KMS-11 (cell line): ENCODE measurements at regions not wholly inside any gene's neighbourhood (a gene's known extent, or its start where the extent isn't known, plus 50 kb on each side); places are given as distances from the start of the nearest gene placed in this dataset.
"Not testable (repeated sequence)": the region's sequence is repeated elsewhere in the genome, so short reads cannot be mapped to it uniquely, and the experiment has no call there.

Experiments used
- H2AFZ ChIP-seq: fragments of 200-600 bp; sonication (generic); 2 replicates; pipeline ENCODE4 v1.6.1; 2016; ENCODE audit warnings: antibody characterized with exemption, mixed run types, low read depth
- H3K27ac ChIP-seq: fragments of 200-600 bp; sonication (generic); 2 replicates; pipeline ENCODE4 v1.6.1; 2016; ENCODE audit warnings: mild to moderate bottlenecking, mixed run types
- H3K27me3 ChIP-seq: fragments of 200-600 bp; sonication (generic); 2 replicates; pipeline ENCODE4 v1.6.1; 2017; ENCODE audit warnings: mild to moderate bottlenecking, low read depth, mixed run types, moderate library complexity; ENCODE audit not compliant: insufficient read depth
- H3K36me3 ChIP-seq: fragments of 200-600 bp; sonication (generic); 2 replicates; pipeline ENCODE4 v1.6.1; 2017; ENCODE audit warnings: mild to moderate bottlenecking, mixed run types; ENCODE audit not compliant: insufficient read depth
- H3K4me1 ChIP-seq: fragments of 200-600 bp; sonication (generic); 2 replicates; pipeline ENCODE4 v1.6.1; 2016; ENCODE audit warnings: mild to moderate bottlenecking, low read depth, mixed run types; ENCODE audit not compliant: poor library complexity, severe bottlenecking
- H3K4me2 ChIP-seq: fragments of 200-600 bp; sonication (generic); 2 replicates; pipeline ENCODE4 v1.7.0; 2016; ENCODE audit warnings: mild to moderate bottlenecking, mixed run types
- H3K4me3 ChIP-seq: fragments of 200-600 bp; sonication (generic); IDR thresholded peaks from 2 replicates; pipeline ENCODE4 v1.6.1; 2017; ENCODE audit warnings: low read depth, low read length, mixed read lengths; ENCODE audit not compliant: insufficient read depth
- H3K79me2 ChIP-seq: fragments of 200-600 bp; sonication (generic); 2 replicates; pipeline ENCODE4 v1.6.1; 2016; ENCODE audit warnings: low read depth, mixed run types; ENCODE audit not compliant: insufficient read depth
- H3K9ac ChIP-seq: fragments of 200-600 bp; sonication (generic); 2 replicates; pipeline ENCODE4 v1.6.1; 2016; ENCODE audit warnings: mild to moderate bottlenecking, mixed run types
- H4K20me1 ChIP-seq: fragments of 200-600 bp; sonication (generic); 2 replicates; pipeline ENCODE4 v1.6.1; 2016; ENCODE audit warnings: mild to moderate bottlenecking, mixed run types; ENCODE audit not compliant: insufficient read depth
- CTCF ChIP-seq: fragments of 200-600 bp; sonication (generic); conservative IDR thresholded peaks from 2 replicates; pipeline ENCODE4 v1.6.1; 2017; ENCODE audit warnings: low read depth, mild to moderate bottlenecking, antibody characterized with exemption, low read length, moderate library complexity, mixed read lengths

GRCh38 chr12:59056966-59057365 lies 136.7 kb upstream of the LRIG3 start:
- Histone ChIP-seq H3K4me2 (no peak overlapping the region), H2AFZ (no peak overlapping the region), H3K27ac (no peak overlapping the region), H3K79me2 (no peaks in the 10 kb centered on the region), H3K36me3 (no peaks in the 10 kb centered on the region), H3K4me1 (no peaks in the 10 kb centered on the region), H3K27me3 (no peaks in the 10 kb centered on the region), H4K20me1 (no peaks in the 10 kb centered on the region), H3K4me3 (no peak overlapping the region), H3K9ac (no peak overlapping the region)
- TF ChIP-seq CTCF = no peak

- Histone ChIP-seq H3K27ac (no peak overlapping the region), H4K20me1 (no peaks in the 10 kb centered on the region), H3K4me2 (no peak overlapping the region), H3K4me1 (no peaks in the 10 kb centered on the region), H3K79me2 (no peaks in the 10 kb centered on the region), H3K4me3 (no peak overlapping the region), H3K36me3 (no peaks in the 10 kb centered on the region), H3K9ac (no peak overlapping the region), H2AFZ (no peak overlapping the region), H3K27me3 (no peaks in the 10 kb centered on the region)
- TF ChIP-seq CTCF = no peak
Measured at GRCh38 chr12:59055204-59055860, 135.0 kb upstream of the LRIG3 start.

- H3K4me2 ChIP-seq, H4K20me1 ChIP-seq, H3K79me2 ChIP-seq, H2AFZ ChIP-seq, H3K36me3 ChIP-seq, H3K4me1 ChIP-seq, H3K4me3 ChIP-seq, H3K9ac ChIP-seq, H3K27ac ChIP-seq, H3K27me3 ChIP-seq: not testable (repeated sequence)
Measured at GRCh38 chr12:59053266-59053899, 133.1 kb upstream of the LRIG3 start.

- Histone ChIP-seq H2AFZ (no peak overlapping the region), H3K36me3 (no peaks in the 10 kb centered on the region), H3K79me2 (no peaks in the 10 kb centered on the region), H4K20me1 (no peaks in the 10 kb centered on the region), H3K4me3 (no peak overlapping the region), H3K27me3 (no peaks in the 10 kb centered on the region), H3K4me1 (no peaks in the 10 kb centered on the region), H3K4me2 (no peak overlapping the region), H3K27ac (no peak overlapping the region), H3K9ac (no peak overlapping the region)
- no peak for TF ChIP-seq CTCF
Measured at GRCh38 chr12:59046763-59047534, 126.6 kb upstream of the LRIG3 start.
